Astrocyte of the spinal cord (primary cell): ENCODE measurements at regions not wholly inside any gene's neighbourhood (a gene's known extent, or its start where the extent isn't known, plus 50 kb on each side); places are given as distances from the start of the nearest gene placed in this dataset.

Experiments used
- DNase-seq: peaks from one replicate; pipeline ENCODE4 v3.0.0; 2011; ENCODE audit warnings: low read depth, low spot score
- H3K4me3 ChIP-seq: 2 replicates; pipeline ENCODE4 v1.5.1; 2011; ENCODE audit warnings: low read depth, mild to moderate bottlenecking, low read length, moderate library complexity
- in situ Hi-C: cut with HindIII; loops from 2 replicates; pipeline ENCODE4 v1.10.0; 2017; ENCODE audit warnings: low sequenced_read_pairs
- TF ChIP-seq, protein P1 (sequence below): IDR thresholded peaks from 2 replicates; pipeline ENCODE4 v1.5.1; 2012; ENCODE audit warnings: low read depth, mild to moderate bottlenecking, low read length, inconsistent platforms

DNA sequence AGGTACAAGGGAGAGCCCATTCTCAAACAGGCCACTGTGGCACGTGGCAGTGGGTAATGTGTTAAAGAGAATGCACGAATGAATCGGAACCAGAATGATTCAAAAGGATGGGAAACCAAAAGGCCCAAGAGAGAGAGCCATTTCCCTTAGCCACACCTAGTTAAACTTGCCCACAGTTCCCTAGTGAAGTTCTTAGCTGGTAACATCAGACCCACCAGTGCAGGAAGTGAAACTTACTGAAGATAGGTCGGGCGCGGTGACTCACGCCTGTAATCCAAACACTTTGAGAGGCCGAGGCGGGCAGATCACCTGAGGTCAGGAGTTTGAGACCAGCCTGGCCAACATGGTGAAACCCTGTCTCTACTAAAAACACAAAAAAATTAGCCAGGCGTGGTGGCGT, 97.1 kb downstream of the MEX3B start:
- H3K4me3 ChIP-seq = no peak overlapping the region
- in situ Hi-C loops = no loop called here
- TF ChIP-seq, protein P1, sequence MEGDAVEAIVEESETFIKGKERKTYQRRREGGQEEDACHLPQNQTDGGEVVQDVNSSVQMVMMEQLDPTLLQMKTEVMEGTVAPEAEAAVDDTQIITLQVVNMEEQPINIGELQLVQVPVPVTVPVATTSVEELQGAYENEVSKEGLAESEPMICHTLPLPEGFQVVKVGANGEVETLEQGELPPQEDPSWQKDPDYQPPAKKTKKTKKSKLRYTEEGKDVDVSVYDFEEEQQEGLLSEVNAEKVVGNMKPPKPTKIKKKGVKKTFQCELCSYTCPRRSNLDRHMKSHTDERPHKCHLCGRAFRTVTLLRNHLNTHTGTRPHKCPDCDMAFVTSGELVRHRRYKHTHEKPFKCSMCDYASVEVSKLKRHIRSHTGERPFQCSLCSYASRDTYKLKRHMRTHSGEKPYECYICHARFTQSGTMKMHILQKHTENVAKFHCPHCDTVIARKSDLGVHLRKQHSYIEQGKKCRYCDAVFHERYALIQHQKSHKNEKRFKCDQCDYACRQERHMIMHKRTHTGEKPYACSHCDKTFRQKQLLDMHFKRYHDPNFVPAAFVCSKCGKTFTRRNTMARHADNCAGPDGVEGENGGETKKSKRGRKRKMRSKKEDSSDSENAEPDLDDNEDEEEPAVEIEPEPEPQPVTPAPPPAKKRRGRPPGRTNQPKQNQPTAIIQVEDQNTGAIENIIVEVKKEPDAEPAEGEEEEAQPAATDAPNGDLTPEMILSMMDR = no peak
- DNase-seq = no peak

DNA sequence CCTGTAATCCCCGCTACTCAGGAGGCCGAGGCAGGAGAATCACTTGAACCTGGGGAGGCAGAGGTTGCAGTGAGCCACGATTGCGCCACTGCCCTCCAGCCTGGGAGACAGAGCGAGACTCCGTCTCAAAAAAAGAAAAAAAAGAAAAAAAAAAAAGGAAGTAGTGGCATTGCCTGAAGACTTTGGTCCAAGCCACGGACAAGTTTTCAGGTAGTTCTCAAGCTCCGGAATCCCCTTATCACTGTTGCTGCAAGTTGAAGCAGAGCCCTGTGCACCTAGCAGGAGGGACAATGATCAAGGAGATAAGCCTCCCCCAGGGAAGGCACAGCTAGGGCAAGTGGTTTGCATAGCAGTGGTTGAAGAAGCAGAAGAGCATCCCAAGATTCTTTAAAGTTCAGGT, 97.6 kb downstream of the MEX3B start:
- in situ Hi-C loops = no loop called here
- DNase-seq = no peak
- TF ChIP-seq, protein P1 = no peak
- no peak overlapping the region for H3K4me3 ChIP-seq

GRCh38 chr15:81947548-81947947, 98.3 kb downstream of the MEX3B start:
- TF ChIP-seq, protein P1 = no peak
- no peak overlapping the region for H3K4me3 ChIP-seq
- in situ Hi-C loops = no loop called here
- peak; percentile 46 for DNase-seq

DNA sequence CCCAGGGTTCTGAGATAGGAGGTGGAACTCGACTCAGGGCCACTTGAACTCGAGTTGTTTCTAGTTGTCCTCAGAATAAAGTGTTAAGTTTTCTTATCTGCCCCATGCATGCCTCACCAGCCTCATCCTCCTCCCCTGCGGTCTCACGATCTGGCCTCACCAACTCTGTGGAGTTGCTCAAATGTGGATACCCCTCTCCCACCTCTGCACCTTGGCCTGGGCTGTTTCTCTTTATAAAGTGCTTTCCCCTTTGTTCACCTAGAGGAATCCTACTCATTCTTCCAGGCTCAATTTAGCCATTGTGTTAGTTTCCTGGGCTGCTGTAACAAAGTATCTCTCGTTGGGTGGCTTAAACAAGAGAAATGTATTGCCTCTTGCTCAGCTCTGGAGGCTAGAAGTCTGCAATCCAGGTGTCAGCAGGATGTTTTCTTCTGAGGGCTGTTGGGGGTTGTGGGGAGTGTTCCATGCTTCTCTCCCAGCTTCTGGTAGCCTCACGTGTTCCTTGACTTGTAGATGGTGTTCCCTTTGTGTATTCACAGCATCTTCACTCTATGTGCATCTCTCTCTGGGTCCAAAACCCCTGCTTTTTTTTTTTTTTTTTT, 100.7 kb downstream of the MEX3B start:
- H3K4me3 ChIP-seq = no peak overlapping the region
- DNase-seq = no peak
- in situ Hi-C loops = no loop called here
- TF ChIP-seq, protein P1 = no peak

DNA sequence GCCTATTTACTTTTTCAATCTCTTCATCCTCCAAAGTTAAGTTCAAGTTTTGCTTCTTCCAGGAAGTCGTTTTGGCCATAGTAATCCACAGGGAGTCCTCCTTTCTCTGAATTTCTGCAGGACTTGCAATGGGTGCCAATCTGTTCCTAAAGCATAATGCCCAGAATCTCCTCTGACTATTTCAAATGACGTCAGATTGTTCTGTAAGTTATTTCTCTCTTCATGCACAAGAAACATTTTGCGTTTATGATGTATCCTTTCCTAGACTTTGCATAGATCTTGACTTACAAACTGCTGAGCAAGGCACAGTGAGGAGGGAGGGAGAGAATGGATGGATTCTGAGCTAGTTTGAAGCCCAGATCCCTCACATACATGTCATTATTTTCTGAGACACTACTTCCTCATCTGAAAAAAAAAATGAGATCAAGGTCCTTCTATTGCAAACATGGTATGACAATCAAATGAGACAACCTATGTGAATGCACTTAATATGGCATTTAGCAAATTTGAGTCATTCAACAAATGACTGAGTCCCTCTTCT, 103.1 kb downstream of the MEX3B start:
- in situ Hi-C loops = no loop called here
- TF ChIP-seq, protein P1 = no peak
- H3K4me3 ChIP-seq = no peak overlapping the region
- no peak for DNase-seq

DNA sequence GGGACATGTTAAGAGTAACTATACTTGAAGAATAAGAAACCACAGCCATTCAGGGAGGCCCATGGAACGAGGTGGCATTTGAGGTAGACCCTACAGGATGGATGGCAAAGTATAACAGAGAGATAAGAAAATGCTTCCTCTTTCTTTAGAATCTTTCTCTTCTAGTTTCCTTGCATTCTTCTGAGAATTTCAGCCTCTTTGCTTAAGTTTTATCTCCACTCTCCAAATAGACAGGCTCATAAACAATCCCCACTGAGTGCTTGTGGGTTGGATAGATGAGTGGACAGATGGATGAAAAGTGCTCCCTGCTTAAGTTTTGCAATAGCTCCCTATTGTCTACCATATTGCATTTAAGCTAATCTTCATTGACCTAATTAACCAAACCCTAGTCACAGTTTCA, 103.7 kb downstream of the MEX3B start:
- in situ Hi-C loops = no loop called here
- TF ChIP-seq, protein P1 = no peak
- H3K4me3 ChIP-seq = no peak overlapping the region
- no peak for DNase-seq
